Esophagus muscularis mucosa (tissue), 4 donors: ENCODE measurements at regions not wholly inside any gene's neighbourhood (a gene's known extent, or its start where the extent isn't known, plus 50 kb on each side); places are given as distances from the start of the nearest gene placed in this dataset.

Experiments
- DNase-seq: peaks from one replicate; pipeline ENCODE4 v3.0.0-alpha.2; 2017; ENCODE audit errors: extremely low spot score
- H3K27ac ChIP-seq, 4 donors: fragments of 200-600 bp; sonication (generic); replicated peaks in 1 of 4; 1 replicate in 3 of 4; 2 replicates in 1 of 4; pipeline ENCODE4 v1.5.1; 2016 to 2019; ENCODE audit warnings: mild to moderate bottlenecking in 1 of 4
- H3K27me3 ChIP-seq, 4 donors: fragments of 200-600 bp; sonication (generic); one replicate each; pipeline versions ENCODE4 v1.5.1 to v1.6.0; 2016 to 2019
- H3K36me3 ChIP-seq, 4 donors: fragments of 200-600 bp; sonication (generic); one replicate each; pipeline ENCODE4 v1.5.1; 2016 to 2019
- H3K4me1 ChIP-seq, 4 donors: fragments of 200-600 bp; sonication (generic); one replicate each; pipeline ENCODE4 v1.5.1; 2016 to 2019
- H3K4me3 ChIP-seq, 4 donors: fragments of 200-600 bp; sonication (generic); 1 replicate in 2 of 4; 2 replicates in 2 of 4; pipeline ENCODE4 v1.5.1; 2016 to 2019; ENCODE audit warnings: mild to moderate bottlenecking in 4 of 4, moderate library complexity in 1 of 4
- H3K9me3 ChIP-seq, 4 donors: fragments of 200-600 bp; sonication (generic); 1 replicate in 3 of 4; 2 replicates in 1 of 4; pipeline ENCODE4 v1.5.1; 2016 to 2019
- CTCF ChIP-seq, 3 experiments: fragments of 200-600 bp in 2 of 3; fragments of 450-650 bp in 1 of 3; sonication (generic) in 2 of 3; IDR thresholded peaks; one replicate each; pipeline ENCODE4 v1.5.1; 2017 to 2019; ENCODE audit warnings: antibody characterized with exemption in 3 of 3, mild to moderate bottlenecking in 2 of 3, moderate library complexity in 1 of 3
- EP300 ChIP-seq: sonication (generic); formaldehyde crosslinking; IDR thresholded peaks from one replicate; pipeline ENCODE4 v1.6.1; 2017; ENCODE audit warnings: antibody characterized with exemption
- POLR2A ChIP-seq: fragments of 450-650 bp; IDR thresholded peaks from one replicate; pipeline ENCODE4 v1.6.1; 2017; ENCODE audit warnings: antibody characterized with exemption, moderate library complexity, mild to moderate bottlenecking, low read depth
- POLR2AphosphoS5 ChIP-seq, 2 donors: sonication (generic); formaldehyde crosslinking; IDR thresholded peaks; one replicate each; pipeline ENCODE4 v1.6.1; 2017; ENCODE audit warnings: antibody characterized with exemption in 2 of 2
- WGBS: methylation state at CpG from one replicate; pipeline ENCODE4 v1.1.5; 2018; 5-methylcytosine and 5-hydroxymethylcytosine counted together
- intact Hi-C: fragments of 100-400 bp; cut with DNase I; formaldehyde crosslinking; loops from one replicate; pipeline ENCODE4 v1.15.1; 2023

GRCh38 chr1:68571454-68572235, 74.8 kb upstream of the DEPDC1 start:
- 28% methylated on average over 1 of the region's 1 CpG for WGBS
- no peak for TF ChIP-seq CTCF (IDR thresholded peaks at IDR 0.05)
- TF ChIP-seq POLR2A, result no peak
- TF ChIP-seq EP300, result no peak
- no peak for TF ChIP-seq POLR2AphosphoS5 (IDR thresholded peaks at IDR 0.05)
- no peak for DNase-seq
- no peaks in the 10 kb centered on the region for H3K27me3 ChIP-seq
- H3K4me1 ChIP-seq, result peaks cover 0 to 4% (median 0%) of the 10 kb centered on the region in 4 donors
- intact Hi-C loops, result no loop called here
- H3K36me3 ChIP-seq, result no peaks in the 10 kb centered on the region
- H3K27ac ChIP-seq, result no peak overlapping the region
- H3K9me3 ChIP-seq, result no peaks in the 10 kb centered on the region
- H3K4me3 ChIP-seq, result no peak overlapping the region

DNA sequence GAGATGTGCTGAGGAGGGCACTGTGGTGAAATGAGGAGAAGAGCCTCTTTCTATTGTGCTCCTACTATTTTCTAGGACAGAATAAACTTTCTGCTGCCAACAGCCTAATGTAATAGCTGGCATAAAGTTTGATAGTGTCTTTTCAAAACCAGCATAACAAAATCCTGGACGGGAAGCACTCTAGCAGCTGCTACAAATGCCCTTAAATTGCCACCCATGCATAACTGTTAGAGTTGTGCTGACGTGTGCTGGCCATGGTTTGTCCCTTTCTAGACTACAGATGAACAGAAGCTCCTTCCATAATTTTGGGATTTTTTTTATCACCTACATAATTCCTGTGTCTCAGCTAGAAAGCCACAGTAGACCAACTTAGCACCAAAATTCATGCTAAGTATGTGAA, 88.5 kb upstream of the DEPDC1 start:
- H3K36me3 ChIP-seq, result no peaks in the 10 kb centered on the region
- intact Hi-C loops, result no loop called here
- no peak overlapping the region for H3K27ac ChIP-seq
- 85% methylated on average over 2 of the region's 2 CpGs for WGBS
- no peak for DNase-seq
- no peak overlapping the region for H3K4me3 ChIP-seq
- no peaks in the 10 kb centered on the region for H3K4me1 ChIP-seq
- TF ChIP-seq POLR2A, result no peak
- no peak for TF ChIP-seq POLR2AphosphoS5 (IDR thresholded peaks at IDR 0.05)
- no peak for TF ChIP-seq EP300
- no peaks in the 10 kb centered on the region for H3K27me3 ChIP-seq
- H3K9me3 ChIP-seq, result peaks cover 0 to 9% (median 3%) of the 10 kb centered on the region in 4 donors

- DNase-seq, result no peak
- TF ChIP-seq EP300 (no peak), POLR2AphosphoS5 (IDR thresholded peaks at IDR 0.05) (no peak), POLR2A (no peak), CTCF (IDR thresholded peaks at IDR 0.05) (no peak)
- intact Hi-C loops, result no loop called here
- no peak overlapping the region for H3K4me3 ChIP-seq
- no peaks in the 10 kb centered on the region for H3K27me3 ChIP-seq
- no peak overlapping the region for H3K27ac ChIP-seq
- no peaks in the 10 kb centered on the region for H3K4me1 ChIP-seq
- H3K9me3 ChIP-seq, result peaks cover 0 to 9% (median 3%) of the 10 kb centered on the region in 4 donors
- H3K36me3 ChIP-seq, result no peaks in the 10 kb centered on the region
Measured at GRCh38 chr1:68586766-68587165, 89.9 kb upstream of the DEPDC1 start.

DNA sequence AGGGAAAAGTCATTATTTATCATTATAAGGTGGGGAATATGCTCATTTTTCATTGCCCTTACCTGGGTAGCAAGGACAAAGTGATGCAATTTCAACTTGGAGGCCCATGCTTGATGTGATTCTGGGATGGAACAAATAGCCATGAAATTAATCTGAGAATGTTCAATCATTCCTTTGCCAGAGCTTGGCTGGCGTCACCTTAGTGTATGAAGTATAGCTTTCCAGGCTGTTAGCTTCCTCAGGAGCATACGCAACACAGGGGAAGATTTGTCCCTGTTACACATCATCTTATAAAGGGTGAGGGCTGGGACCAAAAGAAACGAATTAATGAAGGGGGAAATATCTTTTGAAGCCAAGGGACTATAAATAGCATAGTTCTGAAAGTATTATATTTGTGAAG, 91.4 kb upstream of the DEPDC1 start:
- Histone ChIP-seq H3K4me3 (no peak overlapping the region), H3K4me1 (no peaks in the 10 kb centered on the region), H3K36me3 (no peaks in the 10 kb centered on the region), H3K27me3 (no peaks in the 10 kb centered on the region), H3K27ac (no peak overlapping the region), H3K9me3 (peaks cover 0 to 3% (median 1%) of the 10 kb centered on the region in 4 donors)
- TF ChIP-seq EP300 (no peak), POLR2A (no peak), CTCF (IDR thresholded peaks at IDR 0.05) (no peak), POLR2AphosphoS5 (IDR thresholded peaks at IDR 0.05) (no peak)
- no peak for DNase-seq
- intact Hi-C loops, result no loop called here
- 71% methylated on average over 3 of the region's 3 CpGs for WGBS

GRCh38 chr1:68590473-68590872, 93.6 kb upstream of the DEPDC1 start:
- Histone ChIP-seq H3K4me3 (no peak overlapping the region), H3K27me3 (no peaks in the 10 kb centered on the region), H3K9me3 (no peaks in the 10 kb centered on the region), H3K27ac (no peak overlapping the region), H3K4me1 (no peaks in the 10 kb centered on the region), H3K36me3 (no peaks in the 10 kb centered on the region)
- DNase-seq, result no peak
- TF ChIP-seq CTCF (IDR thresholded peaks at IDR 0.05) (no peak), EP300 (no peak), POLR2AphosphoS5 (IDR thresholded peaks at IDR 0.05) (no peak), POLR2A (no peak)
- intact Hi-C loops, result loop anchor here (10.0 kb wide), 1 partner anchor 1144 kb away; no protein-coding TSS in a partner anchor
- WGBS, result 93% methylated on average over 1 of the region's 1 CpG
